PC-9 (cell line): ENCODE measurements at regions not wholly inside any gene's neighbourhood (a gene's known extent, or its start where the extent isn't known, plus 50 kb on each side); places are given as distances from the start of the nearest gene placed in this dataset.

Experiments used
- BruUV-seq: library from RNA; stranded (reverse); fragments of 400-500 nt; replicated peaks from 2 replicates; lab custom pipeline; 2021; lab: Mats Ljungman, UMichigan
- CTCF ChIA-PET: fragments of 300-600 bp; sonication (Branson Sonifier 250); formaldehyde crosslinking; loops from one replicate; lab custom pipeline; 2022; ENCODE audit warnings: antibody characterized with exemption; lab: Charles Lee
- POLR2A ChIA-PET: fragments of 300-600 bp; sonication (Branson Sonifier 250); formaldehyde crosslinking; loops from one replicate; lab custom pipeline; 2022; ENCODE audit warnings: antibody characterized with exemption; ENCODE audit not compliant: unreplicated experiment; lab: Charles Lee
- DNase-seq, 2 experiments: peaks; one replicate each; pipeline versions ENCODE4 v3.0.0 to v3.0.0-alpha.2; 2015 to 2022; ENCODE audit warnings: mixed read lengths in 1 of 2
- H2AFZ ChIP-seq: fragments of 200-600 bp; sonication (generic); 2 replicates; pipeline ENCODE4 v1.8.1; 2017; ENCODE audit warnings: antibody characterized with exemption
- H3F3A ChIP-seq: fragments of 200-600 bp; sonication (generic); 2 replicates; pipeline ENCODE4 v1.8.1; 2017; ENCODE audit warnings: antibody characterized with exemption, mild to moderate bottlenecking, low read depth; ENCODE audit not compliant: insufficient read depth
- H3K27ac ChIP-seq: fragments of 200-600 bp; sonication (generic); 2 replicates; pipeline ENCODE4 v1.6.1; 2016; ENCODE audit warnings: mixed run types
- H3K27me3 ChIP-seq: fragments of 200-600 bp; sonication (generic); 2 replicates; pipeline ENCODE4 v1.6.1; 2016; ENCODE audit warnings: low read depth, mixed run types; ENCODE audit not compliant: insufficient read depth
- H3K36me3 ChIP-seq: fragments of 200-600 bp; sonication (generic); 2 replicates; pipeline ENCODE4 v1.6.1; 2016; ENCODE audit warnings: low read depth, mixed run types
- H3K4me1 ChIP-seq: fragments of 200-600 bp; sonication (generic); replicated peaks from 2 replicates; pipeline ENCODE4 v1.6.1; 2016; ENCODE audit warnings: mixed run types; ENCODE audit not compliant: insufficient read depth
- H3K4me2 ChIP-seq: fragments of 200-600 bp; sonication (generic); 2 replicates; pipeline ENCODE4 v1.6.1; 2017; ENCODE audit warnings: mixed run types
- H3K4me3 ChIP-seq: fragments of 200-600 bp; sonication (generic); 2 replicates; pipeline ENCODE4 v1.6.1; 2016; ENCODE audit warnings: mixed run types
- H3K79me2 ChIP-seq: fragments of 200-600 bp; sonication (generic); 2 replicates; pipeline ENCODE4 v1.6.1; 2017; ENCODE audit warnings: low read depth, mixed run types
- H3K9me2 ChIP-seq: fragments of 200-600 bp; sonication (generic); 2 replicates; pipeline ENCODE4 v1.8.1; 2017; ENCODE audit warnings: mild to moderate bottlenecking; ENCODE audit not compliant: insufficient read depth
- H3K9me3 ChIP-seq: fragments of 200-600 bp; sonication (generic); 2 replicates; pipeline ENCODE4 v1.8.1; 2016; ENCODE audit warnings: low read depth; ENCODE audit not compliant: insufficient read depth
- H4K20me1 ChIP-seq: fragments of 200-600 bp; sonication (generic); 2 replicates; pipeline ENCODE4 v1.8.1; 2017; ENCODE audit not compliant: insufficient read depth
- CTCF ChIP-seq: fragments of 200-600 bp; sonication (generic); conservative IDR thresholded peaks from 2 replicates; pipeline ENCODE4 v1.6.1; 2017; ENCODE audit warnings: mixed run types, antibody characterized with exemption, mild to moderate bottlenecking, moderate library complexity
- EZH2 ChIP-seq: fragments of 200-600 bp; sonication (generic); IDR thresholded peaks from 2 replicates; pipeline ENCODE4 v1.8.0; 2017; ENCODE audit warnings: antibody characterized with exemption, low read depth
- intact Hi-C: fragments of 100-400 bp; cut with micrococcal nuclease; formaldehyde crosslinking; loops from one replicate; pipeline ENCODE4 v1.10.0; 2022; ENCODE audit not compliant: unreplicated experiment

- Histone ChIP-seq H3K9me2 (no peaks in the 10 kb centered on the region), H3K27me3 (no peaks in the 10 kb centered on the region), H3K4me2 (no peak overlapping the region), H2AFZ (no peak overlapping the region), H3K9me3 (no peaks in the 10 kb centered on the region), H4K20me1 (no peaks in the 10 kb centered on the region), H3F3A (no peaks in the 10 kb centered on the region), H3K36me3 (no peaks in the 10 kb centered on the region), H3K27ac (no peak overlapping the region), H3K4me3 (no peak overlapping the region), H3K4me1 (no peaks in the 10 kb centered on the region), H3K79me2 (no peaks in the 10 kb centered on the region)
- ChIA-PET CTCF (no interaction called here), POLR2A (no interaction called here)
- DNase-seq: no peak
- intact Hi-C loops: no loop called here
- no peak for TF ChIP-seq EZH2
- TF ChIP-seq CTCF: no peak
- BruUV-seq: no TSS peak
Observed at GRCh38 chr5:7105358-7105757, 290.6 kb upstream of the ADCY2 start.

- BruUV-seq: no TSS peak
- H3K36me3 ChIP-seq: no peaks in the 10 kb centered on the region
- H3K27ac ChIP-seq: no peak overlapping the region
- H3K79me2 ChIP-seq: no peaks in the 10 kb centered on the region
- CTCF ChIA-PET: no interaction called here
- no peaks in the 10 kb centered on the region for H4K20me1 ChIP-seq
- no peak overlapping the region for H3K4me2 ChIP-seq
- no peak overlapping the region for H3K4me3 ChIP-seq
- H3F3A ChIP-seq: no peaks in the 10 kb centered on the region
- DNase-seq: no peak
- H3K9me3 ChIP-seq: no peaks in the 10 kb centered on the region
- peaks cover 4% of the 10 kb centered on the region; the same call in 1 of the 2 replicates for H3K9me2 ChIP-seq
- TF ChIP-seq CTCF: no peak
- TF ChIP-seq EZH2: no peak
- no peak overlapping the region for H2AFZ ChIP-seq
- peaks cover 9% of the 10 kb centered on the region; the same call in 1 of the 2 replicates for H3K27me3 ChIP-seq
- intact Hi-C loops: no loop called here
- H3K4me1 ChIP-seq: no peaks in the 10 kb centered on the region
- POLR2A ChIA-PET: no interaction called here
Observed at GRCh38 chr5:7117961-7118360, 278.0 kb upstream of the ADCY2 start.

- no TSS peak for BruUV-seq
- Histone ChIP-seq H3K9me2 (no peaks in the 10 kb centered on the region), H3K4me2 (no peak overlapping the region), H2AFZ (no peak overlapping the region), H3F3A (no peaks in the 10 kb centered on the region), H3K79me2 (no peaks in the 10 kb centered on the region), H3K27ac (no peak overlapping the region), H3K27me3 (peaks cover 5% of the 10 kb centered on the region), H3K4me3 (no peak overlapping the region), H4K20me1 (no peaks in the 10 kb centered on the region), H3K36me3 (no peaks in the 10 kb centered on the region), H3K9me3 (no peaks in the 10 kb centered on the region), H3K4me1 (no peaks in the 10 kb centered on the region)
- POLR2A ChIA-PET: no interaction called here
- no peak for DNase-seq
- intact Hi-C loops: no loop called here
- CTCF ChIA-PET: no interaction called here
- TF ChIP-seq CTCF: no peak
Observed at GRCh38 chr5:7131680-7132079, 264.3 kb upstream of the ADCY2 start.
